Adrenal gland (tissue), 9 donors: ENCODE measurements at regions not wholly inside any gene's neighbourhood (a gene's known extent, or its start where the extent isn't known, plus 50 kb on each side); places are given as distances from the start of the nearest gene placed in this dataset.

Experiments
- DNase-seq, 7 donors: peaks; one replicate each; pipeline ENCODE4 v3.0.0-alpha.2; 2019 to 2020
- H3K27ac ChIP-seq, 5 donors: fragments of 200-600 bp; sonication (generic) in 4 of 5; 1 replicate in 3 of 5; 2 replicates in 2 of 5; pipeline versions ENCODE4 v1.5.1 to v1.8.0; 2016 to 2020; ENCODE audit warnings: mild to moderate bottlenecking in 1 of 5
- H3K27me3 ChIP-seq: fragments of 200-600 bp; 2 replicates; pipeline ENCODE4 v1.8.0; 2021
- H3K36me3 ChIP-seq, 2 donors: fragments of 200-600 bp; replicated peaks in 1 of 2; 1 replicate in 1 of 2; 2 replicates in 1 of 2; pipeline versions ENCODE4 v1.5.1 to v1.8.0; 2018 to 2022
- H3K4me1 ChIP-seq, 2 donors: fragments of 200-600 bp; replicated peaks in 1 of 2; 1 replicate in 1 of 2; 2 replicates in 1 of 2; pipeline versions ENCODE4 v1.5.1 to v1.8.0; 2018 to 2021
- H3K4me3 ChIP-seq, 4 donors: fragments of 200-600 bp; sonication (generic) in 3 of 4; one replicate each; pipeline ENCODE4 v1.5.1; 2016 to 2018
- H3K9me3 ChIP-seq, 3 donors: fragments of 200-600 bp; sonication (generic) in 1 of 3; replicated peaks in 1 of 3; 1 replicate in 2 of 3; 2 replicates in 1 of 3; pipeline versions ENCODE4 v1.5.1 to v1.8.0; 2016 to 2021
- CTCF ChIP-seq, 6 experiments: fragments of 450-650 bp in 4 of 6; fragments of 200-600 bp in 2 of 6; sonication (generic) in 1 of 6; IDR thresholded peaks; 1 replicate in 5 of 6; 2 replicates in 1 of 6; pipeline versions ENCODE4 v1.5.1 to v1.8.0; 2016 to 2021; ENCODE audit warnings: antibody characterized with exemption in 6 of 6, mild to moderate bottlenecking in 2 of 6, moderate library complexity in 1 of 6
- POLR2A ChIP-seq, 2 donors: fragments of 450-650 bp; IDR thresholded peaks; one replicate each; pipeline ENCODE4 v1.6.1; 2017; ENCODE audit warnings: antibody characterized with exemption in 2 of 2, mild to moderate bottlenecking in 2 of 2, moderate library complexity in 1 of 2
- WGBS, 4 donors: extraction: QIAGEN DNeasy Blood & Tissue Kit in 2 of 4; methylation state at CpG; one replicate each; pipeline versions ENCODE4 v1.1.5 to v1.1.7; 2013 to 2017; 5-methylcytosine and 5-hydroxymethylcytosine counted together
- intact Hi-C, 2 donors: fragments of 100-400 bp; cut with DNase I; formaldehyde crosslinking; loops; one replicate each; pipeline versions ENCODE4 v1.14.1 to v1.15.0; 2022 to 2023
- donor health status: healthy with polysubstance abuse.
- donor health status: Bipolar disorder and iron deficiency.
- donor health status: DM: yes; HTN: yes; CAD: no.
- donor health status: DM: no; HTN: no; CAD: no.
- donor health status: DM: no; HTN: no; CAD: no.

GRCh38 chr1:42044346-42044745, 108.9 kb upstream of the GUCA2B start:
- Histone ChIP-seq H3K27me3 (no peaks in the 10 kb centered on the region), H3K4me3 (no peak overlapping the region), H3K9me3 (no peaks in the 10 kb centered on the region), H3K27ac (no peak overlapping the region), H3K4me1 (peaks cover 0 to 9% of the 10 kb centered on the region in 2 donors), H3K36me3 (no peaks in the 10 kb centered on the region)
- TF ChIP-seq CTCF (IDR thresholded peaks at IDR 0.05): no peak
- no peak for TF ChIP-seq POLR2A (IDR thresholded peaks at IDR 0.05)
- intact Hi-C loops: loop anchor here in 1 of 2 donors (10.0 kb wide), 1 partner anchor 470 kb away; no protein-coding TSS in a partner anchor
- WGBS, 4 donors: 88 to 97% (median 93%) methylated on average over 3 of the region's 3 CpGs
- no peak for DNase-seq

- intact Hi-C loops: loop anchor here in 1 of 2 donors (10.0 kb wide), 1 partner anchor 469 kb away; no protein-coding TSS in a partner anchor
- Histone ChIP-seq H3K4me3 (no peak overlapping the region), H3K27ac (no peak overlapping the region), H3K4me1 (peaks cover 0 to 9% of the 10 kb centered on the region in 2 donors), H3K9me3 (no peaks in the 10 kb centered on the region), H3K36me3 (no peaks in the 10 kb centered on the region), H3K27me3 (no peaks in the 10 kb centered on the region)
- WGBS, 4 donors: 79 to 93% (median 87%) methylated on average over 1 of the region's 1 CpG
- TF ChIP-seq POLR2A (IDR thresholded peaks at IDR 0.05): no peak
- TF ChIP-seq CTCF (IDR thresholded peaks at IDR 0.05): no peak
- no peak for DNase-seq
These were observed 109.4 kb upstream of the GUCA2B start for GRCh38 chr1:42043811-42044210.

GRCh38 chr1:42043182-42043581, 110.0 kb upstream of the GUCA2B start:
- Histone ChIP-seq H3K36me3 (no peaks in the 10 kb centered on the region), H3K9me3 (no peaks in the 10 kb centered on the region), H3K4me1 (peaks cover 0 to 9% of the 10 kb centered on the region in 2 donors), H3K4me3 (no peak overlapping the region), H3K27me3 (no peaks in the 10 kb centered on the region), H3K27ac (no peak overlapping the region)
- intact Hi-C loops: loop anchor here in 1 of 2 donors (10.0 kb wide), 1 partner anchor 468 kb away; no protein-coding TSS in a partner anchor
- no peak for DNase-seq
- TF ChIP-seq POLR2A (IDR thresholded peaks at IDR 0.05) (no peak), CTCF (IDR thresholded peaks at IDR 0.05) (no peak)
- WGBS, 4 donors: 67 to 86% (median 79%) methylated on average over 2 of the region's 2 CpGs

GRCh38 chr1:42041031-42041430, 112.2 kb upstream of the GUCA2B start:
- intact Hi-C loops: loop anchor here in 1 of 2 donors (10.0 kb wide), 1 partner anchor 466 kb away; no protein-coding TSS in a partner anchor
- 60 to 92% (median 88%) methylated on average over 1 to 17 of the region's 17 CpGs for WGBS, 4 donors
- H3K36me3 ChIP-seq: no peaks in the 10 kb centered on the region
- H3K27me3 ChIP-seq: no peaks in the 10 kb centered on the region
- no peak for TF ChIP-seq POLR2A (IDR thresholded peaks at IDR 0.05)
- no peak for TF ChIP-seq CTCF (IDR thresholded peaks at IDR 0.05)
- no peaks in the 10 kb centered on the region for H3K9me3 ChIP-seq
- H3K4me1 ChIP-seq: no peaks in the 10 kb centered on the region
- H3K4me3 ChIP-seq: no peak overlapping the region
- no peak overlapping the region for H3K27ac ChIP-seq
- DNase-seq: no peak
